Liver (tissue), 8 donors: ENCODE measurements at regions not wholly inside any gene's neighbourhood (a gene's known extent, or its start where the extent isn't known, plus 50 kb on each side); places are given as distances from the start of the nearest gene placed in this dataset.

Experiments
- DNase-seq: peaks from one replicate; pipeline ENCODE4 v3.0.0-alpha.2; 2017; ENCODE audit warnings: low spot score
- H3K27ac ChIP-seq, 2 donors: one replicate each; pipeline ENCODE4 v1.7.0; 2013; ENCODE audit warnings: inconsistent platforms in 2 of 2, low read length in 2 of 2, control low read depth in 1 of 2, low read depth in 1 of 2, mild to moderate bottlenecking in 1 of 2
- H3K27me3 ChIP-seq, 4 donors: one replicate each; pipeline versions ENCODE4 v1.6.1 to v1.7.0; 2013; ENCODE audit warnings: low read length in 3 of 4, inconsistent platforms in 1 of 4, mild to moderate bottlenecking in 1 of 4, moderate library complexity in 1 of 4; ENCODE audit not compliant: control insufficient read depth in 4 of 4, insufficient read depth in 4 of 4
- H3K36me3 ChIP-seq, 4 donors: one replicate each; pipeline versions ENCODE4 v1.6.1 to v1.7.0; 2013; ENCODE audit warnings: low read length in 3 of 4, mild to moderate bottlenecking in 3 of 4, low read depth in 1 of 4, moderate library complexity in 1 of 4; ENCODE audit not compliant: control insufficient read depth in 4 of 4, insufficient read depth in 3 of 4
- H3K4me1 ChIP-seq, 4 donors: one replicate each; pipeline versions ENCODE4 v1.6.1 to v1.7.0; 2013; ENCODE audit warnings: low read length in 3 of 4, mild to moderate bottlenecking in 3 of 4, moderate library complexity in 1 of 4; ENCODE audit not compliant: control insufficient read depth in 4 of 4, insufficient read depth in 4 of 4
- H3K4me3 ChIP-seq, 3 donors: one replicate each; pipeline versions ENCODE4 v1.6.1 to v1.7.0; 2013; ENCODE audit warnings: low read length in 3 of 3, control low read depth in 1 of 3, low read depth in 1 of 3, mild to moderate bottlenecking in 1 of 3
- H3K9ac ChIP-seq, 2 donors: one replicate each; pipeline ENCODE4 v1.7.0; 2013; ENCODE audit warnings: low read length in 2 of 2, mild to moderate bottlenecking in 2 of 2, moderate library complexity in 2 of 2, control low read depth in 1 of 2, low read depth in 1 of 2
- H3K9me3 ChIP-seq, 4 donors: one replicate each; pipeline versions ENCODE4 v1.6.1 to v1.7.0; 2013; ENCODE audit warnings: low read length in 3 of 4; ENCODE audit not compliant: control insufficient read depth in 4 of 4
- EGR1 ChIP-seq, 2 donors: IDR thresholded peaks; 2 replicates each; pipeline ENCODE4 v1.6.1; 2016 to 2018; ENCODE audit warnings: antibody characterized with exemption in 2 of 2, low read depth in 2 of 2
- FOXA2 ChIP-seq: IDR thresholded peaks from 2 replicates; pipeline ENCODE4 v1.6.1; 2016; ENCODE audit warnings: antibody characterized with exemption
- GABPA ChIP-seq, 2 donors: IDR thresholded peaks in 1 of 2; conservative IDR thresholded peaks in 1 of 2; 2 replicates each; pipeline ENCODE4 v1.6.1; 2016; ENCODE audit warnings: antibody characterized with exemption in 2 of 2, mild to moderate bottlenecking in 1 of 2, moderate library complexity in 1 of 2
- HNF4A ChIP-seq, 2 donors: conservative IDR thresholded peaks; 2 replicates each; pipeline ENCODE4 v1.6.1; 2016; ENCODE audit warnings: antibody characterized with exemption in 2 of 2, mild to moderate bottlenecking in 2 of 2
- HNF4G ChIP-seq: IDR thresholded peaks from 2 replicates; pipeline ENCODE4 v1.6.1; 2016; ENCODE audit warnings: antibody characterized with exemption
- JUND ChIP-seq, 2 donors: IDR thresholded peaks; 2 replicates each; pipeline ENCODE4 v1.6.1; 2016; ENCODE audit warnings: antibody characterized with exemption in 2 of 2
- NR2F2 ChIP-seq: IDR thresholded peaks from 2 replicates; pipeline ENCODE4 v1.6.1; 2016; ENCODE audit warnings: antibody characterized with exemption
- RAD21 ChIP-seq, 2 donors: IDR thresholded peaks; 2 replicates each; pipeline ENCODE4 v1.6.1; 2016; ENCODE audit warnings: antibody characterized with exemption in 2 of 2, mild to moderate bottlenecking in 2 of 2
- RXRA ChIP-seq, 2 donors: IDR thresholded peaks; 2 replicates each; pipeline ENCODE4 v1.6.1; 2017 to 2018; ENCODE audit warnings: antibody characterized with exemption in 2 of 2, mild to moderate bottlenecking in 1 of 2
- SP1 ChIP-seq: IDR thresholded peaks from 2 replicates; pipeline ENCODE4 v1.6.1; 2018; ENCODE audit warnings: antibody characterized with exemption, mild to moderate bottlenecking
- TAF1 ChIP-seq: conservative IDR thresholded peaks from 2 replicates; pipeline ENCODE4 v1.6.1; 2016; ENCODE audit warnings: antibody characterized with exemption, mild to moderate bottlenecking
- YY1 ChIP-seq: IDR thresholded peaks from 2 replicates; pipeline ENCODE4 v1.6.1; 2016; ENCODE audit warnings: antibody characterized with exemption, mild to moderate bottlenecking
- WGBS: extraction: QIAGEN DNeasy Blood & Tissue Kit; methylation state at CpG from one replicate; pipeline ENCODE4 v1.1.7; 2013; 5-methylcytosine and 5-hydroxymethylcytosine counted together
- TF ChIP-seq, protein P1 (sequence below): IDR thresholded peaks from 2 replicates; pipeline ENCODE4 v1.6.1; 2016; ENCODE audit warnings: antibody characterized with exemption
- TF ChIP-seq, protein P2 (sequence below): IDR thresholded peaks from 2 replicates; pipeline ENCODE4 v1.6.1; 2016; ENCODE audit warnings: antibody characterized with exemption, mild to moderate bottlenecking
- TF ChIP-seq, protein P3 (sequence below): IDR thresholded peaks from 2 replicates; pipeline ENCODE4 v1.6.1; 2016; ENCODE audit warnings: antibody characterized with exemption
- TF ChIP-seq, protein P4 (sequence below): IDR thresholded peaks from 2 replicates; pipeline ENCODE4 v1.6.1; 2016; ENCODE audit warnings: antibody characterized with exemption
- TF ChIP-seq, protein P5 (sequence below): fragments of 150-350 bp; IDR thresholded peaks from 2 replicates; pipeline ENCODE4 v1.5.1; 2017; ENCODE audit warnings: improper control_type of control experiment, low read depth, low read length; ENCODE audit not compliant: missing input control
- donor health status: healthy.
- donor health status: healthy.
- donor health status: healthy.
- donor health status: healthy.
- donor health status: healthy.

DNA sequence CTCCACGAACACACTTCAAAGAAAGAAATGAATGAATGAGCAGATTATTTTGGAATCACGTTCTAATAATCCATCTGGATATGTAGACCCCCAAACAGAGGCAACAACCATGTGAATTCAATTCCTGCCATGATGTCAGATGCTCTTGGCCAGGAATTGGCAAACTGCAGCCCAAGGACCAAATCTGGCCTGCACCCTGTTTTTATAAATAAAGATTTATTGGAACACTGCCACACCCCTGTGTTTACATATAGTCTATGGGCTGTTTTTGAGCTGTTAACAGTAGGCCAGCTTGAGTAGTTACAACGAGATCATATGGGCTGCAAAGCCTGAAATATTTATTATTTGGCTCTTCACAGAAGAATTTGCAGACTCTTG lies 336.0 kb upstream of the ZFHX3 start:
- no peaks in the 10 kb centered on the region for H3K36me3 ChIP-seq
- H3K27me3 ChIP-seq = no peaks in the 10 kb centered on the region
- DNase-seq = no peak
- H3K4me3 ChIP-seq = no peak overlapping the region
- no peak overlapping the region for H3K27ac ChIP-seq
- no peaks in the 10 kb centered on the region for H3K9me3 ChIP-seq
- H3K4me1 ChIP-seq = no peaks in the 10 kb centered on the region
- TF ChIP-seq YY1 (no peak), HNF4G (no peak), JUND (IDR thresholded peaks at IDR 0.05) (no peak)
- TF ChIP-seq, protein P1, sequence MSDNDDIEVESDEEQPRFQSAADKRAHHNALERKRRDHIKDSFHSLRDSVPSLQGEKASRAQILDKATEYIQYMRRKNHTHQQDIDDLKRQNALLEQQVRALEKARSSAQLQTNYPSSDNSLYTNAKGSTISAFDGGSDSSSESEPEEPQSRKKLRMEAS = no peak
- TF ChIP-seq, protein P2, sequence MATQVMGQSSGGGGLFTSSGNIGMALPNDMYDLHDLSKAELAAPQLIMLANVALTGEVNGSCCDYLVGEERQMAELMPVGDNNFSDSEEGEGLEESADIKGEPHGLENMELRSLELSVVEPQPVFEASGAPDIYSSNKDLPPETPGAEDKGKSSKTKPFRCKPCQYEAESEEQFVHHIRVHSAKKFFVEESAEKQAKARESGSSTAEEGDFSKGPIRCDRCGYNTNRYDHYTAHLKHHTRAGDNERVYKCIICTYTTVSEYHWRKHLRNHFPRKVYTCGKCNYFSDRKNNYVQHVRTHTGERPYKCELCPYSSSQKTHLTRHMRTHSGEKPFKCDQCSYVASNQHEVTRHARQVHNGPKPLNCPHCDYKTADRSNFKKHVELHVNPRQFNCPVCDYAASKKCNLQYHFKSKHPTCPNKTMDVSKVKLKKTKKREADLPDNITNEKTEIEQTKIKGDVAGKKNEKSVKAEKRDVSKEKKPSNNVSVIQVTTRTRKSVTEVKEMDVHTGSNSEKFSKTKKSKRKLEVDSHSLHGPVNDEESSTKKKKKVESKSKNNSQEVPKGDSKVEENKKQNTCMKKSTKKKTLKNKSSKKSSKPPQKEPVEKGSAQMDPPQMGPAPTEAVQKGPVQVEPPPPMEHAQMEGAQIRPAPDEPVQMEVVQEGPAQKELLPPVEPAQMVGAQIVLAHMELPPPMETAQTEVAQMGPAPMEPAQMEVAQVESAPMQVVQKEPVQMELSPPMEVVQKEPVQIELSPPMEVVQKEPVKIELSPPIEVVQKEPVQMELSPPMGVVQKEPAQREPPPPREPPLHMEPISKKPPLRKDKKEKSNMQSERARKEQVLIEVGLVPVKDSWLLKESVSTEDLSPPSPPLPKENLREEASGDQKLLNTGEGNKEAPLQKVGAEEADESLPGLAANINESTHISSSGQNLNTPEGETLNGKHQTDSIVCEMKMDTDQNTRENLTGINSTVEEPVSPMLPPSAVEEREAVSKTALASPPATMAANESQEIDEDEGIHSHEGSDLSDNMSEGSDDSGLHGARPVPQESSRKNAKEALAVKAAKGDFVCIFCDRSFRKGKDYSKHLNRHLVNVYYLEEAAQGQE = no peak
- H3K9ac ChIP-seq = no peak overlapping the region
- WGBS = 72% methylated on average over 3 of the region's 3 CpGs

DNA sequence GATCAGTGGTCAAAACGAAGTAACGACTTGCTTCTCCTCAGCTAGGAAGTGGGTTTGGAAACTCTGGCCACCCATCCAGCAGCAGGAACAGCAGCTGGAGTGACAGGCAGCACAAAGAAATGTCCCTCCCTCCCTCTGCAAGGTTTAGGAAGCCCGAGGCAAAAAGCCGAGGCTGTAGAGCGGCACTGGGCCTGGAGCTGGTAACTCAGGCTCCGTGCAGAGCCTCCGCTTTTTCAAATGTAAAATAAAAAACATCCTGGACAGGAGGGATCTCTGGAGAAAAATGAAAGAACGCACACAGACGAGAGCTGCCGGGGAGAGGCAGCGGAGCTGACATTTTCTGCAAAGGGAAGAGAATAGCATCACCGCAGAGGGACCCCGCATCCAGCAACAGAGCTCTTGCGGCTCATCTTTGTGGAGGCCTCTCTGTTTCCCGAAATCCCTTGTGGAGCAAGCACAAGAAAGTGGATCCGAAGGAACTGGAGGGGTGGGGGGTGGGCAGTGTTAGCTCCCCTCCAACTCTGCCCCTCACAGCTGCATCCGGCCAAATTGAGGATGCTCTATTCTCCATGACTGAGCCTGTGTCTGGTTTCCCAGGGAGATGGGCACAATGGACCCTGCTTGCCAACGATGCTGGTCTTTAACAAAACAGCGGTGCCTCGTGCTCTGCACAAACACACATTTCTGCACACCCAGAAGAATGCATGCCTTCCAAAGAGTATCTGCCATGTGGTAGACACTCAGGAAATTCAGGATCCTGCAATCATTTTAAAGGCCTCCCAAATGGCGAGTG lies 335.5 kb upstream of the ZFHX3 start:
- Histone ChIP-seq H3K36me3 (no peaks in the 10 kb centered on the region), H3K4me1 (no peaks in the 10 kb centered on the region), H3K4me3 (no peak overlapping the region), H3K9me3 (no peaks in the 10 kb centered on the region), H3K27ac (no peak overlapping the region), H3K9ac (no peak overlapping the region), H3K27me3 (no peaks in the 10 kb centered on the region)
- WGBS = 81% methylated on average over 21 of the region's 21 CpGs
- no peak for TF ChIP-seq RAD21 (IDR thresholded peaks at IDR 0.05)
- TF ChIP-seq GABPA (IDR thresholded peaks at IDR 0.05 in 1 of 2, conservative IDR thresholded peaks at IDR 0.05 in 1 of 2) = no peak
- TF ChIP-seq, protein P3, sequence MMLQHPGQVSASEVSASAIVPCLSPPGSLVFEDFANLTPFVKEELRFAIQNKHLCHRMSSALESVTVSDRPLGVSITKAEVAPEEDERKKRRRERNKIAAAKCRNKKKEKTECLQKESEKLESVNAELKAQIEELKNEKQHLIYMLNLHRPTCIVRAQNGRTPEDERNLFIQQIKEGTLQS = no peak
- TF ChIP-seq RXRA (IDR thresholded peaks at IDR 0.05) = no peak
- TF ChIP-seq, protein P2 = no peak
- TF ChIP-seq EGR1 (IDR thresholded peaks at IDR 0.05; ENCODE audit: low read depth in 2 of 2) = no peak
- no peak for TF ChIP-seq FOXA2
- TF ChIP-seq HNF4A (conservative IDR thresholded peaks at IDR 0.05) = no peak
- TF ChIP-seq, protein P4, sequence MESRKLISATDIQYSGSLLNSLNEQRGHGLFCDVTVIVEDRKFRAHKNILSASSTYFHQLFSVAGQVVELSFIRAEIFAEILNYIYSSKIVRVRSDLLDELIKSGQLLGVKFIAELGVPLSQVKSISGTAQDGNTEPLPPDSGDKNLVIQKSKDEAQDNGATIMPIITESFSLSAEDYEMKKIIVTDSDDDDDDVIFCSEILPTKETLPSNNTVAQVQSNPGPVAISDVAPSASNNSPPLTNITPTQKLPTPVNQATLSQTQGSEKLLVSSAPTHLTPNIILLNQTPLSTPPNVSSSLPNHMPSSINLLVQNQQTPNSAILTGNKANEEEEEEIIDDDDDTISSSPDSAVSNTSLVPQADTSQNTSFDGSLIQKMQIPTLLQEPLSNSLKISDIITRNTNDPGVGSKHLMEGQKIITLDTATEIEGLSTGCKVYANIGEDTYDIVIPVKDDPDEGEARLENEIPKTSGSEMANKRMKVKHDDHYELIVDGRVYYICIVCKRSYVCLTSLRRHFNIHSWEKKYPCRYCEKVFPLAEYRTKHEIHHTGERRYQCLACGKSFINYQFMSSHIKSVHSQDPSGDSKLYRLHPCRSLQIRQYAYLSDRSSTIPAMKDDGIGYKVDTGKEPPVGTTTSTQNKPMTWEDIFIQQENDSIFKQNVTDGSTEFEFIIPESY = no peak
- TF ChIP-seq, protein P1 = no peak
- TF ChIP-seq, protein P5, sequence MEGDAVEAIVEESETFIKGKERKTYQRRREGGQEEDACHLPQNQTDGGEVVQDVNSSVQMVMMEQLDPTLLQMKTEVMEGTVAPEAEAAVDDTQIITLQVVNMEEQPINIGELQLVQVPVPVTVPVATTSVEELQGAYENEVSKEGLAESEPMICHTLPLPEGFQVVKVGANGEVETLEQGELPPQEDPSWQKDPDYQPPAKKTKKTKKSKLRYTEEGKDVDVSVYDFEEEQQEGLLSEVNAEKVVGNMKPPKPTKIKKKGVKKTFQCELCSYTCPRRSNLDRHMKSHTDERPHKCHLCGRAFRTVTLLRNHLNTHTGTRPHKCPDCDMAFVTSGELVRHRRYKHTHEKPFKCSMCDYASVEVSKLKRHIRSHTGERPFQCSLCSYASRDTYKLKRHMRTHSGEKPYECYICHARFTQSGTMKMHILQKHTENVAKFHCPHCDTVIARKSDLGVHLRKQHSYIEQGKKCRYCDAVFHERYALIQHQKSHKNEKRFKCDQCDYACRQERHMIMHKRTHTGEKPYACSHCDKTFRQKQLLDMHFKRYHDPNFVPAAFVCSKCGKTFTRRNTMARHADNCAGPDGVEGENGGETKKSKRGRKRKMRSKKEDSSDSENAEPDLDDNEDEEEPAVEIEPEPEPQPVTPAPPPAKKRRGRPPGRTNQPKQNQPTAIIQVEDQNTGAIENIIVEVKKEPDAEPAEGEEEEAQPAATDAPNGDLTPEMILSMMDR = no peak
- no peak for TF ChIP-seq HNF4G
- no peak for TF ChIP-seq YY1
- no peak for TF ChIP-seq TAF1
- TF ChIP-seq NR2F2 = no peak
- TF ChIP-seq SP1 = no peak
- DNase-seq = no peak
